ENCODE measurements at regions not wholly inside any gene's neighbourhood (a gene's known extent, or its start where the extent isn't known, plus 50 kb on each side); places are given as distances from the start of the nearest gene placed in this dataset.

DNA sequence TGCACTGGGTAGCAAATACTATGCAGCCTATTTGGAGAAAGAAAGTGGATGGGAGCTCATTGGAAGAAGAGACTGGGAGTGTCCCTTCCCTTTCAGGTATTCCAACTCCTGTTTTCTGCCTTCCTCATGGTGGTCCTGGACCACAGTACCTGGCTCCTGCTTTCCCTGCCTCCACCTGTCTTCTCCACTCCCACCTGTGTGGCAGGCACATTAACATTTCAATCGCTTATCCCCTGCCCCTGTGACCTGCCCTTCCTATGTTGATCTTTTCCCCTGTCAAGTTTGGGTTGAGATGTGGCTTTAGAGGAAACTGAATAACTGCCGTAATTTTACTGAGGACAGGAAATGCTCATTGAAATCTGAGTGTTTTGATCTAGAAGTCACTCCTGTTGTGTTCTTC, 415.8 kb upstream of the PODXL start:
- no peak for TF ChIP-seq FOSL1 (tag; conservative IDR thresholded peaks at IDR 0.05)
- TF ChIP-seq SIN3A (IDR thresholded peaks at IDR 0.05; ENCODE audit: borderline replicate concordance in 2 of 2, control insufficient read depth in 1 of 2, low read depth in 2 of 2, low read length in 2 of 2), result no peak
- no peak for TF ChIP-seq NONO (IDR thresholded peaks at IDR 0.05; ENCODE audit: low read depth in 2 of 2, low read length in 1 of 2)
- no peak for TF ChIP-seq POLR2A (conservative IDR thresholded peaks at IDR 0.05)
- TF ChIP-seq ZNF766 (CRISPR knock-in tag; conservative IDR thresholded peaks at IDR 0.05), result no peak
